Adrenal gland (tissue), 9 donors: ENCODE measurements at regions not wholly inside any gene's neighbourhood (a gene's known extent, or its start where the extent isn't known, plus 50 kb on each side); places are given as distances from the start of the nearest gene placed in this dataset.

Source experiments
- DNase-seq, 7 donors: peaks; one replicate each; pipeline ENCODE4 v3.0.0-alpha.2; 2019 to 2020
- H3K27ac ChIP-seq, 5 donors: fragments of 200-600 bp; sonication (generic) in 4 of 5; 1 replicate in 3 of 5; 2 replicates in 2 of 5; pipeline versions ENCODE4 v1.5.1 to v1.8.0; 2016 to 2020; ENCODE audit warnings: mild to moderate bottlenecking in 1 of 5
- H3K27me3 ChIP-seq: fragments of 200-600 bp; 2 replicates; pipeline ENCODE4 v1.8.0; 2021
- H3K36me3 ChIP-seq, 2 donors: fragments of 200-600 bp; replicated peaks in 1 of 2; 1 replicate in 1 of 2; 2 replicates in 1 of 2; pipeline versions ENCODE4 v1.5.1 to v1.8.0; 2018 to 2022
- H3K4me1 ChIP-seq, 2 donors: fragments of 200-600 bp; replicated peaks in 1 of 2; 1 replicate in 1 of 2; 2 replicates in 1 of 2; pipeline versions ENCODE4 v1.5.1 to v1.8.0; 2018 to 2021
- H3K4me3 ChIP-seq, 4 donors: fragments of 200-600 bp; sonication (generic) in 3 of 4; one replicate each; pipeline ENCODE4 v1.5.1; 2016 to 2018
- H3K9me3 ChIP-seq, 3 donors: fragments of 200-600 bp; sonication (generic) in 1 of 3; replicated peaks in 1 of 3; 1 replicate in 2 of 3; 2 replicates in 1 of 3; pipeline versions ENCODE4 v1.5.1 to v1.8.0; 2016 to 2021
- CTCF ChIP-seq, 6 experiments: fragments of 450-650 bp in 4 of 6; fragments of 200-600 bp in 2 of 6; sonication (generic) in 1 of 6; IDR thresholded peaks; 1 replicate in 5 of 6; 2 replicates in 1 of 6; pipeline versions ENCODE4 v1.5.1 to v1.8.0; 2016 to 2021; ENCODE audit warnings: antibody characterized with exemption in 6 of 6, mild to moderate bottlenecking in 2 of 6, moderate library complexity in 1 of 6
- POLR2A ChIP-seq, 2 donors: fragments of 450-650 bp; IDR thresholded peaks; one replicate each; pipeline ENCODE4 v1.6.1; 2017; ENCODE audit warnings: antibody characterized with exemption in 2 of 2, mild to moderate bottlenecking in 2 of 2, moderate library complexity in 1 of 2
- WGBS, 4 donors: extraction: QIAGEN DNeasy Blood & Tissue Kit in 2 of 4; methylation state at CpG; one replicate each; pipeline versions ENCODE4 v1.1.5 to v1.1.7; 2013 to 2017; 5-methylcytosine and 5-hydroxymethylcytosine counted together
- intact Hi-C, 2 donors: fragments of 100-400 bp; cut with DNase I; formaldehyde crosslinking; loops; one replicate each; pipeline versions ENCODE4 v1.14.1 to v1.15.0; 2022 to 2023
- donor health status: healthy with polysubstance abuse.
- donor health status: Bipolar disorder and iron deficiency.
- donor health status: DM: yes; HTN: yes; CAD: no.
- donor health status: DM: no; HTN: no; CAD: no.
- donor health status: DM: no; HTN: no; CAD: no.

GRCh38 chr2:180374502-180375281 is 367.6 kb upstream of the CWC22 start:
- DNase-seq = no peak
- TF ChIP-seq POLR2A (IDR thresholded peaks at IDR 0.05) (no peak), CTCF (IDR thresholded peaks at IDR 0.05) (no peak)
- Histone ChIP-seq H3K9me3 (no peaks in the 10 kb centered on the region), H3K27me3 (no peaks in the 10 kb centered on the region), H3K4me1 (no peaks in the 10 kb centered on the region), H3K36me3 (no peaks in the 10 kb centered on the region), H3K27ac (no peak overlapping the region), H3K4me3 (no peak overlapping the region)
- WGBS, 4 donors = 50 to 58% (median 52%) methylated on average over 3 of the region's 3 CpGs
- intact Hi-C loops = no loop called here

GRCh38 chr2:180370511-180371205 is 363.6 kb upstream of the CWC22 start:
- no peak for TF ChIP-seq CTCF (IDR thresholded peaks at IDR 0.05)
- TF ChIP-seq POLR2A (IDR thresholded peaks at IDR 0.05) = no peak
- H3K4me3 ChIP-seq = no peak overlapping the region
- H3K4me1 ChIP-seq = no peaks in the 10 kb centered on the region
- 58 to 72% (median 70%) methylated on average over 2 of the region's 2 CpGs for WGBS, 4 donors
- no peaks in the 10 kb centered on the region for H3K36me3 ChIP-seq
- intact Hi-C loops = no loop called here
- H3K27me3 ChIP-seq = no peaks in the 10 kb centered on the region
- no peak overlapping the region for H3K27ac ChIP-seq
- no peaks in the 10 kb centered on the region for H3K9me3 ChIP-seq
- no peak for DNase-seq

- intact Hi-C loops = no loop called here
- no peaks in the 10 kb centered on the region for H3K36me3 ChIP-seq
- TF ChIP-seq CTCF (IDR thresholded peaks at IDR 0.05) (no peak), POLR2A (IDR thresholded peaks at IDR 0.05) (no peak)
- WGBS, 4 donors = 48 to 97% (median 77%) methylated on average over 1 to 2 of the region's 2 CpGs
- no peak overlapping the region for H3K27ac ChIP-seq
- no peaks in the 10 kb centered on the region for H3K4me1 ChIP-seq
- H3K4me3 ChIP-seq = no peak overlapping the region
- H3K9me3 ChIP-seq = no peaks in the 10 kb centered on the region
- H3K27me3 ChIP-seq = no peaks in the 10 kb centered on the region
- DNase-seq = no peak
Measured at GRCh38 chr2:180368881-180369280, 361.8 kb upstream of the CWC22 start.

GRCh38 chr2:180367815-180368214 is 360.7 kb upstream of the CWC22 start:
- H3K9me3 ChIP-seq = no peaks in the 10 kb centered on the region
- H3K4me3 ChIP-seq = no peak overlapping the region
- no peaks in the 10 kb centered on the region for H3K4me1 ChIP-seq
- no peak overlapping the region for H3K27ac ChIP-seq
- intact Hi-C loops = no loop called here
- no peak for DNase-seq
- no peaks in the 10 kb centered on the region for H3K36me3 ChIP-seq
- TF ChIP-seq CTCF (IDR thresholded peaks at IDR 0.05) (no peak), POLR2A (IDR thresholded peaks at IDR 0.05) (no peak)
- H3K27me3 ChIP-seq = no peaks in the 10 kb centered on the region
